AG04449 (cell line): ENCODE measurements at regions not wholly inside any gene's neighbourhood (a gene's known extent, or its start where the extent isn't known, plus 50 kb on each side); places are given as distances from the start of the nearest gene placed in this dataset.

Experiments used
- CTCF ChIA-PET: fragments of 350-600 bp; formaldehyde crosslinking; extraction: SDS; loops from one replicate; lab custom pipeline; 2021; ENCODE audit warnings: antibody characterized with exemption; lab: Yijun Ruan, JAX
- POLR2A ChIA-PET: fragments of 400-600, 350-600 bp; formaldehyde crosslinking; extraction: SDS; loops from one replicate; lab custom pipeline; 2020; ENCODE audit warnings: antibody characterized with exemption, inconsistent platforms; lab: Yijun Ruan, JAX
- DNase-seq: peaks from one replicate; pipeline ENCODE4 v3.0.0-alpha.2; 2010; ENCODE audit warnings: low read depth, low spot score
- H3K4me3 ChIP-seq: 2 replicates; pipeline ENCODE4 v1.5.1; 2011; ENCODE audit warnings: low read depth, mild to moderate bottlenecking, control low read depth, low read length
- CTCF ChIP-seq: IDR thresholded peaks from one replicate; pipeline ENCODE4 v1.5.1; 2011; ENCODE audit warnings: mild to moderate bottlenecking, moderate library complexity, low read length, control low read depth, inconsistent platforms; ENCODE audit not compliant: insufficient read depth; ENCODE audit errors: missing control alignments

GRCh38 chr2:221710744-221711143 lies 138.6 kb upstream of the EPHA4 start:
- ChIA-PET CTCF (no interaction called here), POLR2A (no interaction called here)
- H3K4me3 ChIP-seq, result no peak overlapping the region
- no peak for TF ChIP-seq CTCF
- DNase-seq, result no peak

GRCh38 chr2:221708902-221709301 lies 136.8 kb upstream of the EPHA4 start:
- H3K4me3 ChIP-seq, result no peak overlapping the region
- no peak for TF ChIP-seq CTCF
- CTCF ChIA-PET, result no interaction called here
- no peak for DNase-seq
- POLR2A ChIA-PET, result no interaction called here

GRCh38 chr2:221705185-221705877 lies 133.2 kb upstream of the EPHA4 start:
- ChIA-PET POLR2A (no interaction called here), CTCF (no interaction called here)
- H3K4me3 ChIP-seq, result no peak overlapping the region
- DNase-seq, result no peak
- TF ChIP-seq CTCF, result no peak

- POLR2A ChIA-PET, result no interaction called here
- CTCF ChIA-PET, result no interaction called here
- DNase-seq, result no peak
- TF ChIP-seq CTCF, result no peak
- H3K4me3 ChIP-seq, result no peak overlapping the region
Measured at GRCh38 chr2:221704442-221704841, 132.3 kb upstream of the EPHA4 start.

- ChIA-PET CTCF (no interaction called here), POLR2A (no interaction called here)
- no peak for DNase-seq
- no peak for TF ChIP-seq CTCF
- no peak overlapping the region for H3K4me3 ChIP-seq
Measured at GRCh38 chr2:221693365-221693764, 121.3 kb upstream of the EPHA4 start.

- POLR2A ChIA-PET, result no interaction called here
- DNase-seq, result no peak
- CTCF ChIA-PET, result no interaction called here
- no peak for TF ChIP-seq CTCF
- no peak overlapping the region for H3K4me3 ChIP-seq
Measured at GRCh38 chr2:221691571-221691970, 119.5 kb upstream of the EPHA4 start.
